DND-41 (cell line): ENCODE measurements at regions not wholly inside any gene's neighbourhood (a gene's known extent, or its start where the extent isn't known, plus 50 kb on each side); places are given as distances from the start of the nearest gene placed in this dataset.

Experiments
- CTCF ChIP-seq: IDR thresholded peaks from 2 replicates; pipeline ENCODE4 v1.5.1; 2012; ENCODE audit warnings: borderline replicate concordance, low read length, moderate library complexity, mild to moderate bottlenecking; ENCODE audit not compliant: poor library complexity, severe bottlenecking; ENCODE audit errors: extremely low read depth
- EZH2 ChIP-seq: IDR thresholded peaks from 3 replicates; pipeline ENCODE4 v1.6.1; 2012; ENCODE audit warnings: borderline replicate concordance, low read depth, mild to moderate bottlenecking, moderate library complexity, low read length, inconsistent platforms; ENCODE audit not compliant: severe bottlenecking

- TF ChIP-seq CTCF, result no peak
- no peak for TF ChIP-seq EZH2
Observed at GRCh38 chr12:124203176-124203575, 91.7 kb upstream of the RFLNA start.
